ENCODE measurements at regions not wholly inside any gene's neighbourhood (a gene's known extent, or its start where the extent isn't known, plus 50 kb on each side); places are given as distances from the start of the nearest gene placed in this dataset.
A peak's percentile ranks its signal among the peaks of the same experiment; 100 is the strongest.

DNA sequence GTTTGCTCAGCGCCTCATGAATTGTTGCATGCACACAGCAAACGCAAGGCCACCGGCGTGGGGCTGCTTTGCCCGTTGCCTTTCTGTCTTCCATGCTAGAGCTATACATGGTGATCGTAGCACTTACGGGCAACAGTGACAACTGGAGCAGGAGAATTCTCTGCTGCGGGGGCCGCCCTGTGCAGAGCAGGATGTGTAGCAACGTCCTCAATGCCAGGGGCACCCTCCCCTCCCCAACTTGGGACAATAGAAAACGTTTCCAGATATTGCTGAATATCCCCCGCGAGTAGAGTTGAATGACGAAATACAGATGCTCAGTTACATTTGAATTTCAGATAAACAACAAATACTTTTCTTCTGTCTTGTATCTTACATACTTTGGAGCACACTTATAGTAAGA, 198.7 kb downstream of the TFAP2C start:
- TF ChIP-seq NFIC (IDR thresholded peaks at IDR 0.05) (no peak), TEAD4 (IDR thresholded peaks at IDR 0.05) (no peak)

DNA sequence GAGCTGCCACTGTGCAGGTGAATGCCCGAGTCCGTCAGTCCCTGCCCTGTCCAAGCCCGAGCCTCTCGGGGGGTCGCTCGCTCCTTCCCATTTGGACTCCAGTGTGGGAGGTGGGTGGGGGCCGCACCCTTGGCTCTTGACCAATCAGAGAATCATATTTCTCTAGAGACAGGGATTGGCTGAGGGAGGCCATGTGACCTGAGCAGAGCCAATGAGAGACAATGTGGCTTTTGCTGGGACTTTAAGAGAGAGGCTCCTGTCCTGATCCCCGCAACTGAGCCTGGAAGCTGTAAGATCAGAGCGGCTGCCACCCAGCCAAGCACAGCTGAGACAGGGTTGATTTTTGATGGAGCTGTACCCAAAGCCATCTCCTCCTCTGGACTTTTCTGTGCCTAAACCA, 199.3 kb downstream of the TFAP2C start:
- TF ChIP-seq YY1 (IDR thresholded peaks at IDR 0.05; ENCODE audit: low read depth) (no peak), FOXM1 (IDR thresholded peaks at IDR 0.05; ENCODE audit: borderline replicate concordance, low read depth) (no peak), EP300 (IDR thresholded peaks at IDR 0.05; ENCODE audit: borderline replicate concordance) (no peak), ZBTB7A (IDR thresholded peaks at IDR 0.05; ENCODE audit: low read depth) (no peak), CEBPB (IDR thresholded peaks at IDR 0.05) (no peak)
- TF ChIP-seq, protein P1, sequence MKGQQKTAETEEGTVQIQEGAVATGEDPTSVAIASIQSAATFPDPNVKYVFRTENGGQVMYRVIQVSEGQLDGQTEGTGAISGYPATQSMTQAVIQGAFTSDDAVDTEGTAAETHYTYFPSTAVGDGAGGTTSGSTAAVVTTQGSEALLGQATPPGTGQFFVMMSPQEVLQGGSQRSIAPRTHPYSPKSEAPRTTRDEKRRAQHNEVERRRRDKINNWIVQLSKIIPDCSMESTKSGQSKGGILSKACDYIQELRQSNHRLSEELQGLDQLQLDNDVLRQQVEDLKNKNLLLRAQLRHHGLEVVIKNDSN (IDR thresholded peaks at IDR 0.05), result peak; percentile 59; the same call in 1 of the 2 replicates

DNA sequence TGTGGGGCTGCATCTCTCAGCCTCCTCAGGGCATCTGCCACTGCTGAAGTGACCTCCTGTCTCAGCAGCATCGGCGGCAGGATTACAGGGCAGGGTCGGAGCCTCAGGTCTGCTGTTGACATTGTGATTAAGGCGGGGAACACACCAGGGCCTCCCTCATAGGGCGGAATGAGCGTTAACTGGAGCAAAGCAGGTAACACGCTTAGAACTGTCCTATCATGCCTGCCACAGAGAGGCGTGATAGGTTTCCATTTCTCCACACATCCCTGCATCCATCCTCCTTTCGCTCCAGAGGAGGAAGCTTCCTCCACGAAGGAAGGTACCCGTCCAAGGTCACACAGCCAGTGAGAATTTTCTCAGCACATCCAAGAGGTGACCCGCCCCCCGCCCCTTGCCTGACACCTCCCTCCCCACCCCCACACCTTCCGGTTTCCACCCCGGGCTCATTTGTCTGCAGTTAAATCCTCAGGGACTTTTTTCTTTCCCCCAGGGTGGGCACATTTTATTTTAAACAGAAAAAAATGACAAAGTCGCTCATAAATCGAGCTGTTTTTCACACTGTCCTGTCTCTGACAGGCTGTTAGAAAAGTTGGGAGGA, 200.8 kb downstream of the TFAP2C start:
- TF ChIP-seq NFIC (IDR thresholded peaks at IDR 0.05) (no peak), EP300 (IDR thresholded peaks at IDR 0.05; ENCODE audit: borderline replicate concordance) (no peak)

DNA sequence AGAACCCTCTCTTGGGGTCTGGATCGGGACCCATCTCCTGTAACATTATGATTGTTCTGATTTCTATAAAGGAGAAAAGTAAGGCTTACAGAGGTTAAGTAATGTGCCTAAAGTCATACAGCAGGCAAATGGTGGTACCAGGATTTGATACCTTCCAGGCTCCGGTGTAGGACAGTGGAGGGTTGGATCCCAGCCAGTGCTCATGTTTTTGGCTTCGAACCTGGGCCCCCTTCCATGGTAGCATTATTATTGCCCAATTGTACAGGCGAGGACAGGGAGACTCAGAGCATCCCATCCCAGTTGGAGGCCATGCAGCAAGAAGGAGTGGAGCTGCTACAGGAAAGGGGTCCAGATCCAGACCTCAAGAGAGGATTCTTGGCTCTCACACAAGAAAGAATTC, 202.7 kb downstream of the TFAP2C start:
- TF ChIP-seq TEAD4 (IDR thresholded peaks at IDR 0.05) (no peak), ZBTB7A (IDR thresholded peaks at IDR 0.05; ENCODE audit: low read depth) (no peak), YY1 (IDR thresholded peaks at IDR 0.05; ENCODE audit: low read depth) (no peak), CREB1 (IDR thresholded peaks at IDR 0.05; ENCODE audit: low read depth) (no peak), CEBPB (IDR thresholded peaks at IDR 0.05) (no peak), TCF12 (IDR thresholded peaks at IDR 0.05; ENCODE audit: low read depth) (no peak), EGR1 (IDR thresholded peaks at IDR 0.05) (no peak), RAD21 (IDR thresholded peaks at IDR 0.05; ENCODE audit: low read depth) (no peak)
- TF ChIP-seq, protein P1 (IDR thresholded peaks at IDR 0.05), result no peak

DNA sequence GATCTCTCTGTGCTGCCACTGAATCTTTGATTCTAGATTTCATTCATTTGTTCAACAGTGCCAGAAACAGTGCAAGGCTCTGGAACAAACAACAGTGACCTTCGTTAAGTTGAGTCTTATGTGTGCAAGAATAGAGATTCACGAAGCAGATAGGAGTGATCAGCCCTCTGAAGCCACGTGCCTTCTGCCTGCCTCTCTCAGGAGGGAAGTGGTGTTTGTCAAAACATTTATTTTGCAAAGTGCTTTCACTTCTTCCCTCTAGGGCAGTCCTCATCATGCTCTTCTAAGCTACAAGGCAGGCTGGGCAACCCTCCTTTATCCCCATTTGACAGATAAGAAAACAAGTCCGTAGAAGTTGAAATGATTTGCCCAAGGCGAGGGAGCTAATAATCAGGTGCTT, 204.3 kb downstream of the TFAP2C start:
- TF ChIP-seq, protein P2, sequence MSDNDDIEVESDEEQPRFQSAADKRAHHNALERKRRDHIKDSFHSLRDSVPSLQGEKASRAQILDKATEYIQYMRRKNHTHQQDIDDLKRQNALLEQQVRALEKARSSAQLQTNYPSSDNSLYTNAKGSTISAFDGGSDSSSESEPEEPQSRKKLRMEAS (IDR thresholded peaks at IDR 0.05), result no peak
- TF ChIP-seq FOXM1 (IDR thresholded peaks at IDR 0.05; ENCODE audit: borderline replicate concordance, low read depth) (no peak), NFIC (IDR thresholded peaks at IDR 0.05) (no peak)

DNA sequence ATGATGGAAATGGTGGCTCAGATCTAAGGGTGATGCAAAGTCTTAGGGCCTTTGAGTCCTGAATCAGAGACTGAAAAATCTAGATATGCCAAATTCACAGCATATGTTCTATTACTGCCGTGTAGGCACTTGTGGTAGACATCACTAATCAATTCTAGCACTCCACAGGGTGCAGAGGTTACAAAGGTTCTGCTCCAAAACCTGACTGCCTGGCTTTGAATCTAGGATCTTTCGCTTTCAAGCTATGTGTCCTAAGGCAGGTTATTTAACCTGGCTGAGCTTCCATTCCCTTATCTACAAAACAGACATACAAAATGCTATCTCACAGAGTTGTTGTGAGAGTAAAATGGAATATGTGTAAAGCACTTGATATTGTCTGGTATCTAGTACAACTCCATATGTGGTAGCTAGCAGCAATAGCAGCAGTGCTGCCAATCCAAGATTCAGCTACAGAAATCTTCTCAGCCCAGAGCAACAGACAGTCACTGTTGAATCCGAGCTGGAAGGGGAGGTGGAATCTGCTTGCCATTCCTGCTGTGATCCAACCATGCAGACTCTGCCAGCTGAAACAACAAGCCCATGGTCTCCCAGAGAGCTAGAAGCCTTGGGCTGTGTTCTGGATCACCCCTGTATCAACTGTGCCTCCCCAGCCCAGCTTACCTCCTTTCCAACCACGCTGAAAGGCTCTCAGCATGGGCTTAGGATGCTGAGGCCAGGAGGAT, 206.9 kb downstream of the TFAP2C start:
- TF ChIP-seq TEAD4 (IDR thresholded peaks at IDR 0.05) (no peak), EP300 (IDR thresholded peaks at IDR 0.05; ENCODE audit: borderline replicate concordance) (no peak), TAF1 (IDR thresholded peaks at IDR 0.05; ENCODE audit: low read depth) (no peak)
- TF ChIP-seq, protein P3, sequence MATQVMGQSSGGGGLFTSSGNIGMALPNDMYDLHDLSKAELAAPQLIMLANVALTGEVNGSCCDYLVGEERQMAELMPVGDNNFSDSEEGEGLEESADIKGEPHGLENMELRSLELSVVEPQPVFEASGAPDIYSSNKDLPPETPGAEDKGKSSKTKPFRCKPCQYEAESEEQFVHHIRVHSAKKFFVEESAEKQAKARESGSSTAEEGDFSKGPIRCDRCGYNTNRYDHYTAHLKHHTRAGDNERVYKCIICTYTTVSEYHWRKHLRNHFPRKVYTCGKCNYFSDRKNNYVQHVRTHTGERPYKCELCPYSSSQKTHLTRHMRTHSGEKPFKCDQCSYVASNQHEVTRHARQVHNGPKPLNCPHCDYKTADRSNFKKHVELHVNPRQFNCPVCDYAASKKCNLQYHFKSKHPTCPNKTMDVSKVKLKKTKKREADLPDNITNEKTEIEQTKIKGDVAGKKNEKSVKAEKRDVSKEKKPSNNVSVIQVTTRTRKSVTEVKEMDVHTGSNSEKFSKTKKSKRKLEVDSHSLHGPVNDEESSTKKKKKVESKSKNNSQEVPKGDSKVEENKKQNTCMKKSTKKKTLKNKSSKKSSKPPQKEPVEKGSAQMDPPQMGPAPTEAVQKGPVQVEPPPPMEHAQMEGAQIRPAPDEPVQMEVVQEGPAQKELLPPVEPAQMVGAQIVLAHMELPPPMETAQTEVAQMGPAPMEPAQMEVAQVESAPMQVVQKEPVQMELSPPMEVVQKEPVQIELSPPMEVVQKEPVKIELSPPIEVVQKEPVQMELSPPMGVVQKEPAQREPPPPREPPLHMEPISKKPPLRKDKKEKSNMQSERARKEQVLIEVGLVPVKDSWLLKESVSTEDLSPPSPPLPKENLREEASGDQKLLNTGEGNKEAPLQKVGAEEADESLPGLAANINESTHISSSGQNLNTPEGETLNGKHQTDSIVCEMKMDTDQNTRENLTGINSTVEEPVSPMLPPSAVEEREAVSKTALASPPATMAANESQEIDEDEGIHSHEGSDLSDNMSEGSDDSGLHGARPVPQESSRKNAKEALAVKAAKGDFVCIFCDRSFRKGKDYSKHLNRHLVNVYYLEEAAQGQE (IDR thresholded peaks at IDR 0.05; ENCODE audit: low read depth), result no peak

DNA sequence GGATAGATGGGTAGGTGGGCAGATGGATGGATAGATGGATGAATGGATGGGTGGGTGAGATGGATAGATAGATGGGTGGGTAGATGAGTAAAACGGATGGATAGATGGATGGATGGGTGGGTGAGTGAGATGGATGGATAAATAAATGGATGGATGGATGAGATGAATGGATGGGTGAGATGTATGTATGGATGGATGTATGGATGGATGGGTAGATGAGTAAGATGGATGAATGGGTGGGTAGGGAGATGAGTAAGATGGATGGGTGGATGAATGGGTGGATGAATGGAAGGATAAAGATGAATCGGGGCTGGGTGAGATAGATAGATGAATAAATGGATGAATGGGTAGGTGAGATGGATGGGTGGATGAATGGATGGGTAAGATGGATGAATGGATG, 210.1 kb downstream of the TFAP2C start:
- TF ChIP-seq NFIC (IDR thresholded peaks at IDR 0.05), result no peak
- no peak for TF ChIP-seq CREB1 (IDR thresholded peaks at IDR 0.05; ENCODE audit: low read depth)

DNA sequence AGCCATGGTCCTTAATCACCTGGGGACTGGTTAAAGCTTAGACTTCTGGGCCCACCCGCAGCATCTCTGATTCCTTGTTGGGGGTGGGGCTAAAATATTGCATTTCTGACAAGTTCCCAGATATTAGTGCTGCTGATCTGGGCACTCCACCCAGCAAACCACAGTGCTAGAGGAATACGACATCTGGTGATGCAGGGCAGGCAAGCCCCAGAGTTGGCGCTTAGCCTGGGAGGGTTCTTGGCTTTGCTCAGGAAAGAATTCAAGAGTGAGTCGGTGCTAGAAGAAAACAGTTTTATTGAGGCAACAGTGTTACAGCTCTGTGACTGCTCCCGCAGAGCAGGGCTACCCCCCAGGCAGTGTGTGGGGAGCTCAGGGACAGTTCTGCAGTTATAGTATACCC, 210.7 kb downstream of the TFAP2C start:
- TF ChIP-seq, protein P1 (IDR thresholded peaks at IDR 0.05), result no peak
- TF ChIP-seq NFIC (IDR thresholded peaks at IDR 0.05) (no peak), ZBTB7A (IDR thresholded peaks at IDR 0.05; ENCODE audit: low read depth) (no peak), TCF12 (IDR thresholded peaks at IDR 0.05; ENCODE audit: low read depth) (no peak), CREB1 (IDR thresholded peaks at IDR 0.05; ENCODE audit: low read depth) (no peak), EP300 (IDR thresholded peaks at IDR 0.05; ENCODE audit: borderline replicate concordance) (no peak), TAF1 (IDR thresholded peaks at IDR 0.05; ENCODE audit: low read depth) (no peak), CEBPB (IDR thresholded peaks at IDR 0.05) (no peak), RAD21 (IDR thresholded peaks at IDR 0.05; ENCODE audit: low read depth) (no peak), TEAD4 (IDR thresholded peaks at IDR 0.05) (no peak), EGR1 (IDR thresholded peaks at IDR 0.05) (no peak), FOXM1 (IDR thresholded peaks at IDR 0.05; ENCODE audit: borderline replicate concordance, low read depth) (no peak)
- TF ChIP-seq, protein P3 (IDR thresholded peaks at IDR 0.05; ENCODE audit: low read depth), result no peak
- TF ChIP-seq, protein P2 (IDR thresholded peaks at IDR 0.05), result no peak

Measured in Ishikawa (cell line).